ENCODE measurements at regions not wholly inside any gene's neighbourhood (a gene's known extent, or its start where the extent isn't known, plus 50 kb on each side); places are given as distances from the start of the nearest gene placed in this dataset.

DNA sequence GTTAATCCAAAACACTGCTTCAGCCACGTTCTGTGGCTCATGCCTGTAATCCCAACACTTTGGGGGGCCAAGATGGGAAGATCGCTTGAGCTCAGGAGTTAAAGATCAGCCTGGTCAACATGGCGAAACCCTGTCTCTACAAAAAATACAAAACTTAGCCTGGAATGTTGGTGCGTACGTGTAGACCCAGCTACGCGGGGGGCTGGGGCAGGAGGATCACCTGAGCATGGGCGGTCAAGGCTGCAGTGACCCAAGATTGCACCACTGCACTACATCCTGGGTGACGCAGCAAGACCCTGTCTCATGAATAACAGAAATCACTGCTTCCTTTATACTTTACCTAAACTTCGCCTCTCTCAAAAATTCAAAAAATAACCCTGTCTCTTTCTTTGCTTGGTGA is 1325.0 kb upstream of the CADM2 start:
- TF ChIP-seq, protein P1, sequence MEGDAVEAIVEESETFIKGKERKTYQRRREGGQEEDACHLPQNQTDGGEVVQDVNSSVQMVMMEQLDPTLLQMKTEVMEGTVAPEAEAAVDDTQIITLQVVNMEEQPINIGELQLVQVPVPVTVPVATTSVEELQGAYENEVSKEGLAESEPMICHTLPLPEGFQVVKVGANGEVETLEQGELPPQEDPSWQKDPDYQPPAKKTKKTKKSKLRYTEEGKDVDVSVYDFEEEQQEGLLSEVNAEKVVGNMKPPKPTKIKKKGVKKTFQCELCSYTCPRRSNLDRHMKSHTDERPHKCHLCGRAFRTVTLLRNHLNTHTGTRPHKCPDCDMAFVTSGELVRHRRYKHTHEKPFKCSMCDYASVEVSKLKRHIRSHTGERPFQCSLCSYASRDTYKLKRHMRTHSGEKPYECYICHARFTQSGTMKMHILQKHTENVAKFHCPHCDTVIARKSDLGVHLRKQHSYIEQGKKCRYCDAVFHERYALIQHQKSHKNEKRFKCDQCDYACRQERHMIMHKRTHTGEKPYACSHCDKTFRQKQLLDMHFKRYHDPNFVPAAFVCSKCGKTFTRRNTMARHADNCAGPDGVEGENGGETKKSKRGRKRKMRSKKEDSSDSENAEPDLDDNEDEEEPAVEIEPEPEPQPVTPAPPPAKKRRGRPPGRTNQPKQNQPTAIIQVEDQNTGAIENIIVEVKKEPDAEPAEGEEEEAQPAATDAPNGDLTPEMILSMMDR (IDR thresholded peaks at IDR 0.05; ENCODE audit: low read depth, low read length): no peak
- TF ChIP-seq POLR2A (IDR thresholded peaks at IDR 0.05; ENCODE audit: extremely low read depth, insufficient read length): no peak
- TF ChIP-seq, protein P2, sequence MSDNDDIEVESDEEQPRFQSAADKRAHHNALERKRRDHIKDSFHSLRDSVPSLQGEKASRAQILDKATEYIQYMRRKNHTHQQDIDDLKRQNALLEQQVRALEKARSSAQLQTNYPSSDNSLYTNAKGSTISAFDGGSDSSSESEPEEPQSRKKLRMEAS (IDR thresholded peaks at IDR 0.05; ENCODE audit: low read depth, low read length): no peak
- TF ChIP-seq MYC (IDR thresholded peaks at IDR 0.05; ENCODE audit: low read depth, low read length): no peak

Measured in NB4 (cell line).